SU-DHL-6 (cell line): ENCODE measurements at regions not wholly inside any gene's neighbourhood (a gene's known extent, or its start where the extent isn't known, plus 50 kb on each side); places are given as distances from the start of the nearest gene placed in this dataset.

Experiments used
- H2AFZ ChIP-seq: fragments of 200-600 bp; sonication (generic); 2 replicates; pipeline ENCODE4 v1.6.1; 2014; ENCODE audit warnings: low read depth, mild to moderate bottlenecking, moderate library complexity, mixed read lengths, antibody characterized with exemption, low read length; ENCODE audit not compliant: severe bottlenecking
- H3F3A ChIP-seq: fragments of 200-600 bp; shearing (Covaris generic); 2 replicates; pipeline ENCODE4 v1.6.0; 2016; ENCODE audit warnings: antibody characterized with exemption, mild to moderate bottlenecking; ENCODE audit not compliant: insufficient read depth
- H3K27ac ChIP-seq: fragments of 200-600 bp; sonication (generic); 2 replicates; pipeline ENCODE4 v1.5.1; 2016; ENCODE audit warnings: low read depth, mild to moderate bottlenecking, low read length, moderate library complexity, mixed read lengths
- H3K27me3 ChIP-seq: fragments of 200-600 bp; sonication (generic), shearing (Covaris generic); 2 replicates; pipeline ENCODE4 v1.6.0; 2014; ENCODE audit warnings: mild to moderate bottlenecking, low read length
- H3K36me3 ChIP-seq: fragments of 200-600 bp; sonication (generic); 2 replicates; pipeline ENCODE4 v1.6.1; 2014; ENCODE audit warnings: mild to moderate bottlenecking, low read length, mixed read lengths
- H3K4me2 ChIP-seq: fragments of 300-600, 200-600 bp; shearing (Covaris generic), sonication (generic); 2 replicates; pipeline ENCODE4 v1.6.0; 2014; ENCODE audit warnings: low read length, low read depth, mild to moderate bottlenecking; ENCODE audit not compliant: poor library complexity, severe bottlenecking
- H3K4me3 ChIP-seq: fragments of 200-600 bp; sonication (generic); 2 replicates; pipeline ENCODE4 v1.5.1; 2014; ENCODE audit warnings: antibody characterized with exemption, low read length, mild to moderate bottlenecking, mixed read lengths; ENCODE audit not compliant: insufficient read depth, poor library complexity, severe bottlenecking
- H3K79me2 ChIP-seq: fragments of 200-600 bp; sonication (generic); 2 replicates; pipeline ENCODE4 v1.6.1; 2014; ENCODE audit warnings: mild to moderate bottlenecking, low read length, moderate library complexity; ENCODE audit not compliant: insufficient read depth
- H3K9ac ChIP-seq: fragments of 200-600 bp; sonication (generic); 2 replicates; pipeline ENCODE4 v1.7.0; 2014; ENCODE audit warnings: mild to moderate bottlenecking, low read length
- H3K9me2 ChIP-seq: fragments of 200-600 bp; sonication (generic); replicated peaks from 2 replicates; pipeline ENCODE4 v1.6.1; 2014; ENCODE audit warnings: low read length; ENCODE audit not compliant: insufficient read depth
- H3K9me3 ChIP-seq: fragments of 200-600 bp; sonication (generic); 2 replicates; pipeline ENCODE4 v1.6.1; 2014; ENCODE audit warnings: low read length, mixed read lengths; ENCODE audit not compliant: insufficient read depth
- H4K20me1 ChIP-seq: fragments of 200-600 bp; sonication (generic); 2 replicates; pipeline ENCODE4 v1.6.1; 2014; ENCODE audit warnings: low read depth, mild to moderate bottlenecking, antibody characterized with exemption, low read length, moderate library complexity, mixed read lengths
- EZH2phosphoT487 ChIP-seq: fragments of 200-600 bp; sonication (generic), shearing (Covaris generic); conservative IDR thresholded peaks from 2 replicates; pipeline ENCODE4 v1.6.1; 2018; ENCODE audit warnings: mild to moderate bottlenecking, antibody characterized with exemption, low read length, moderate library complexity, mixed read lengths
- TF ChIP-seq, protein P1 (sequence below): fragments of 200-600 bp; sonication (generic); IDR thresholded peaks from one replicate; pipeline ENCODE4 v1.5.1; 2017; ENCODE audit warnings: antibody characterized with exemption, mild to moderate bottlenecking, low read length, moderate library complexity; ENCODE audit not compliant: insufficient read depth, poor library complexity, severe bottlenecking

DNA sequence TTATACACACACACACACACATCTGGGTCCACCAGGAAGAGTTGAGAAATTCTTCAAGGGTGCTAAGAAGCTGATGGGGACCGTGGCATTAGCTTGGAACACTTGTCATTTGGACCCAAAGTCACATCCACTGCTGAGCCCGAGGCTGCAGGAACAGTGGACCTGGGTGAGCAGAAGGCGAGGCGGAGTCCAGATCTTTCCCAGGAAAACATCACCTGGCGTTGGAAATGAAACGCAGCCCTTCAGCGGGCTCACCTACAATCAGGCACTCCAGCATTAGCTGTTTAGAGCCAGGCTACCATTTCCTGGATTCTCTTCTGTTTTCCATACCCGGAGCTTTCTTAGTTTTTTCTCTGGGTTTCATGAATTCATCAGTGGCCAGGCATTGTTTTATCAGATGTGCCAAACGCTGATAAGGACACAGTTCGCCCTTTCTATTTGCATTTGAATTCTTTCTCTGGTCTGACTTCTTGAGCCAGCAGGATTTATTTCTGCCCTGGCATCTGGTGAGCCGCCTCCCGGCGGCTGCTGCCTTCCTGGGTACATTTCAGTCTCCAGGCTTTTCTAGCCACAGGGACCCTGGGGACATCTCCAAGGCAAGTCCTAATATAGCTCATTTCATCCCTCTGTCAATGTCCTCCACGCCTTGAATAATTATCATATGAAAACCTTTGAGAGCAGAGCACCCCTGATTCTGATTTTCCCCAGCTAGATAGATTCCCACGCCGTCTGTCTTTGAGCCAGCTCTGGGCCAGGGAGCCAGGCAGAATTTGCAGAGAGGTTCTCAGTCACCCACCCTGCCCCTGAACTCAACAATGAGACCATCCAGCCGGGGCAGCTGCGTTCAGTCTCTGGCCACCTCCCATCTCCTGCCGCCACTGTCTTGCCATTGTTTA is 170.9 kb downstream of the TTLL2 start:
- no peaks in the 10 kb centered on the region for H4K20me1 ChIP-seq
- H3F3A ChIP-seq, result no peaks in the 10 kb centered on the region
- H3K9me2 ChIP-seq, result no peaks in the 10 kb centered on the region
- H3K27me3 ChIP-seq, result no peaks in the 10 kb centered on the region
- H3K9ac ChIP-seq, result no peak overlapping the region
- H3K4me3 ChIP-seq, result no peak overlapping the region
- H3K9me3 ChIP-seq, result no peaks in the 10 kb centered on the region
- H2AFZ ChIP-seq, result no peak overlapping the region
- H3K79me2 ChIP-seq, result no peaks in the 10 kb centered on the region
- no peak overlapping the region for H3K4me2 ChIP-seq
- H3K27ac ChIP-seq, result no peak overlapping the region
- no peaks in the 10 kb centered on the region for H3K36me3 ChIP-seq
- TF ChIP-seq, protein P1, sequence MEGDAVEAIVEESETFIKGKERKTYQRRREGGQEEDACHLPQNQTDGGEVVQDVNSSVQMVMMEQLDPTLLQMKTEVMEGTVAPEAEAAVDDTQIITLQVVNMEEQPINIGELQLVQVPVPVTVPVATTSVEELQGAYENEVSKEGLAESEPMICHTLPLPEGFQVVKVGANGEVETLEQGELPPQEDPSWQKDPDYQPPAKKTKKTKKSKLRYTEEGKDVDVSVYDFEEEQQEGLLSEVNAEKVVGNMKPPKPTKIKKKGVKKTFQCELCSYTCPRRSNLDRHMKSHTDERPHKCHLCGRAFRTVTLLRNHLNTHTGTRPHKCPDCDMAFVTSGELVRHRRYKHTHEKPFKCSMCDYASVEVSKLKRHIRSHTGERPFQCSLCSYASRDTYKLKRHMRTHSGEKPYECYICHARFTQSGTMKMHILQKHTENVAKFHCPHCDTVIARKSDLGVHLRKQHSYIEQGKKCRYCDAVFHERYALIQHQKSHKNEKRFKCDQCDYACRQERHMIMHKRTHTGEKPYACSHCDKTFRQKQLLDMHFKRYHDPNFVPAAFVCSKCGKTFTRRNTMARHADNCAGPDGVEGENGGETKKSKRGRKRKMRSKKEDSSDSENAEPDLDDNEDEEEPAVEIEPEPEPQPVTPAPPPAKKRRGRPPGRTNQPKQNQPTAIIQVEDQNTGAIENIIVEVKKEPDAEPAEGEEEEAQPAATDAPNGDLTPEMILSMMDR, result no peak
- no peak for TF ChIP-seq EZH2phosphoT487

DNA sequence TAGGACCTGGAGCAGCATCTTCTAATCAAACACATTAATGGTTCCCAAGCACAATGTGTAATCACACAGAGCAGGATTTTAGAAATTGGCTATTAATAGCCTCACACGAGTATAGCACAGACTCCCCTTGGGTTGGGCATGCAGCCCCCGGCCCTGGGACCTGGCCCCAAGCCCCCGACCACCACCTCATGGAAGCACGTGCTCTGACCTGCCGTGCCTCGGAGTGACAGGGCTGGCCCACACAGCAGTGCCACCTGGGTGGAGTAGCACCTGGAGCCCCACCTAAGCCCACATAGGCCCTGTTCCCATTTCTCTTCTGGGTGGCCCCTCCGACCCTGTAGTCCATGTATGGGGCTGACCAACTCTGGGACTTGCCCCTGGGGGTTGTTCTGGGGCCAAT is 171.8 kb downstream of the TTLL2 start:
- no peaks in the 10 kb centered on the region for H3K9me2 ChIP-seq
- H3K9me3 ChIP-seq, result no peaks in the 10 kb centered on the region
- H3K4me2 ChIP-seq, result no peak overlapping the region
- no peaks in the 10 kb centered on the region for H3F3A ChIP-seq
- no peaks in the 10 kb centered on the region for H3K27me3 ChIP-seq
- no peaks in the 10 kb centered on the region for H3K79me2 ChIP-seq
- no peak overlapping the region for H3K9ac ChIP-seq
- H3K27ac ChIP-seq, result no peak overlapping the region
- TF ChIP-seq, protein P1, result no peak
- no peak for TF ChIP-seq EZH2phosphoT487
- H3K36me3 ChIP-seq, result no peaks in the 10 kb centered on the region
- H4K20me1 ChIP-seq, result no peaks in the 10 kb centered on the region
- no peak overlapping the region for H2AFZ ChIP-seq
- H3K4me3 ChIP-seq, result no peak overlapping the region

DNA sequence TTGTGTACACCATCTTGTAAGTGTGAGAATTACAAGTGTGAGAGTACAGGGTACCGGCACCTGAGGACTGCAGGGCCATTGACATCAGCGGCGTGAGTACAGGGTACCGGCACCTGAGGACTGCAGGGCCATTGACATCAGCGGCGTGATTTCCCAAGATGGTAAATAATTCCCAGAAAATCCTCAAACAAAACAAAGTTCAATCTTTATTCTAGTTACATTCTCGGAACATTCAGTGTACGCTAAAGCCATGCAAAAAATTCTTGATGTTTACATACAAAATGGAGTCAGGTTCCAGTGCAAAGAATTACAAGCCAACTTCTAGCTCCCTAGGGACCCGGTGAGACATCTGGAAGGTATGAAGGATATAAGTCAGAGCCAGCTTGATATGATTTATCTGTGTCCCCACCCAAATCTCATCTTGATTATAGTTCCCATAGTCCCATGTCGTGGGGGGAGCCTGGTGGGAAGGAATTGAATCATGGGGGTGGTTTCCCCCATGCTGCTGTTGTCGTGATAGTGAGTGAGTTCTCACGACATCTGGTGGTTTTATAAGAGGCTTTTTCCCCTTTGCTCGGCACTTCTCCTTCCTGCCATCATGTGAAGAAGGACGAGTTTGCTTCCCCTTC is 172.7 kb downstream of the TTLL2 start:
- H3K79me2 ChIP-seq, result no peaks in the 10 kb centered on the region
- H2AFZ ChIP-seq, result no peak overlapping the region
- H3F3A ChIP-seq, result no peaks in the 10 kb centered on the region
- no peak for TF ChIP-seq EZH2phosphoT487
- TF ChIP-seq, protein P1, result no peak
- no peak overlapping the region for H3K4me3 ChIP-seq
- H3K27ac ChIP-seq, result no peak overlapping the region
- H3K9me3 ChIP-seq, result no peaks in the 10 kb centered on the region
- no peaks in the 10 kb centered on the region for H3K9me2 ChIP-seq
- no peak overlapping the region for H3K4me2 ChIP-seq
- no peak overlapping the region for H3K9ac ChIP-seq
- H4K20me1 ChIP-seq, result no peaks in the 10 kb centered on the region
- no peaks in the 10 kb centered on the region for H3K27me3 ChIP-seq
- H3K36me3 ChIP-seq, result no peaks in the 10 kb centered on the region
